ENCODE measurements at regions not wholly inside any gene's neighbourhood (a gene's known extent, or its start where the extent isn't known, plus 50 kb on each side); places are given as distances from the start of the nearest gene placed in this dataset.

- in situ Hi-C loops (cut with MboI; ENCODE audit: low pct_unique_long_range_greater_than_20kb, low sequenced_read_pairs, unreplicated experiment), result no loop called here
- no peak for TF ChIP-seq CTCF (IDR thresholded peaks at IDR 0.05; ENCODE audit: extremely low read depth, insufficient read depth, missing control alignments)
- DNase-seq (ENCODE audit: low spot score), result no peak
These were observed 91.7 kb upstream of the CTAGE1 start for GRCh38 chr18:22509423-22509822.

- TF ChIP-seq CTCF (IDR thresholded peaks at IDR 0.05; ENCODE audit: extremely low read depth, insufficient read depth, missing control alignments), result no peak
- in situ Hi-C loops (cut with MboI; ENCODE audit: low pct_unique_long_range_greater_than_20kb, low sequenced_read_pairs, unreplicated experiment), result no loop called here
- DNase-seq (ENCODE audit: low spot score), result no peak
These were observed 93.0 kb upstream of the CTAGE1 start for GRCh38 chr18:22510697-22511096.

- TF ChIP-seq CTCF (IDR thresholded peaks at IDR 0.05; ENCODE audit: extremely low read depth, insufficient read depth, missing control alignments), result no peak
- DNase-seq (ENCODE audit: low spot score), result no peak
- in situ Hi-C loops (cut with MboI; ENCODE audit: low pct_unique_long_range_greater_than_20kb, low sequenced_read_pairs, unreplicated experiment), result no loop called here
These were observed 96.2 kb upstream of the CTAGE1 start for GRCh38 chr18:22513721-22514481.

- no peak for TF ChIP-seq CTCF (IDR thresholded peaks at IDR 0.05; ENCODE audit: extremely low read depth, insufficient read depth, missing control alignments)
- no peak for DNase-seq (ENCODE audit: low spot score)
- in situ Hi-C loops (cut with MboI; ENCODE audit: low pct_unique_long_range_greater_than_20kb, low sequenced_read_pairs, unreplicated experiment), result no loop called here
These were observed 96.9 kb upstream of the CTAGE1 start for GRCh38 chr18:22514655-22515054.

GRCh38 chr18:22515250-22515649, 97.5 kb upstream of the CTAGE1 start:
- no peak for DNase-seq (ENCODE audit: low spot score)
- no peak for TF ChIP-seq CTCF (IDR thresholded peaks at IDR 0.05; ENCODE audit: extremely low read depth, insufficient read depth, missing control alignments)
- in situ Hi-C loops (cut with MboI; ENCODE audit: low pct_unique_long_range_greater_than_20kb, low sequenced_read_pairs, unreplicated experiment), result no loop called here

GRCh38 chr18:22517356-22517755, 99.6 kb upstream of the CTAGE1 start:
- TF ChIP-seq CTCF (IDR thresholded peaks at IDR 0.05; ENCODE audit: extremely low read depth, insufficient read depth, missing control alignments), result no peak
- DNase-seq (ENCODE audit: low spot score), result no peak
- in situ Hi-C loops (cut with MboI; ENCODE audit: low pct_unique_long_range_greater_than_20kb, low sequenced_read_pairs, unreplicated experiment), result no loop called here
